HPDE6-E6E7 (cell line): ENCODE measurements at regions not wholly inside any gene's neighbourhood (a gene's known extent, or its start where the extent isn't known, plus 50 kb on each side); places are given as distances from the start of the nearest gene placed in this dataset.

Source experiments
- DNase-seq: peaks from one replicate; pipeline ENCODE4 v3.0.0; 2011; ENCODE audit warnings: missing footprints; ENCODE audit errors: extremely low spot score

DNA sequence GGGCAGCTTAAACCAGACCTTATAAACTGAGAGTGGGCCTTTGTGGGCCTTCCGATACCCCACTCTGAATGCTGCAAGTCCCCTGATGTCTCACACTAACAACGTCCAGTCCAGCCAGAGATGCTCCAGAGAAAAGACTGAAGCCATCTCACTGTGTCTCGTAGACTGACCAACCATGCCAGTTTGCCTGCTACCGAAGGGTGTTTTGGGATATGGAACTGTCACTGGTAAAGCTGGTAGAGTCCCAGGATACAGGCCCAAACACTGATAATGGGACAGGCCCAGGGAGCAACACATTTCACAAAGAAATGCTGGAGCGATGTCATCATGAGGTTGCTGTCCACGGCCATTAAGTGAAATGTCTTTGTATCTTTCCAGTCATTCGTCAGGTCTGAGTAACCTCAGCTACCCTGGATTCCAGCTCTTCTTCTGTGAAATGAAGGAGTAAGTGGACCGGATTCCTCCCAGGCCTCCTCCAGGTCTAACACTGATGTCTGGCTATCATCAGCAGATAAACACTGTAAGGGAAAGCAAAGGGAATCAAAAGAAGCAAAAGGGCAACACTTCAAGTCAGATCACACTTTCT, 81.6 kb downstream of the SLC5A7 start:
- no peak for DNase-seq

DNA sequence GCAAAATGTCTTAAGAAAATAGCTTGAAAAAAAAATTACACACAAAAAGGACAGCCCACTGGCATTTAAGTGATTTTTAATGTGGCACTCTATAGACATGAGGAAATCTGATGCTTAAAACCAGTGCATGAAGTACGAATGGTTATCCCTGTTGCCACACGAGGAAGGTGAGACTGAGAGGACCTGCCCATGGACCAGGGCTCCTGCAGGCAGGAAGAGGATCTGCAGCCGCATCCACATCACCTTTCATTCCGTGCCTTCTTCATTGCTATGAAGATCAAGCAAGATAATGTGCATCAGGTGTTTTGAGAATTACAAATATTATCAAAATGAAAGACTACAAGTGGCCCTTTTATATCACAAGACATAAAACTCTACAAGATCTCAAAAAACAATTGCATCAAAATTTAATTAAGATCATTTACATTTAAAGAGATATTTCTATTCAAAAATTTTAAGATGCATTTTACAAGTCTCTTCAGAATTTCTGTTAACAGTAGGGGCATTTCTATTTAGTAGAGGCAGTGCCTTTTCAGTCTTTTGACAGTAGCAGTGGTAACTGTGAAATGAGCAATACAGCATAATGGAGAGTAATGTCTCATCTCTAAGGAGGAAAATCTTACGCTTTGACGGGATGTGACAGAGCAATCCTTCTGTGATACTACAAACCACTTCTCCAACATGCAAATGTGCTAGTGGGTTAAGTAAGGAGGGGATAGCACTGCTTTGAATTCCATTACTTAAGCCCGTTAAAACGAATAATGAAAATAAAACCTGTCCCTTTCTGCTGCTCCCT, 83.4 kb downstream of the SLC5A7 start:
- DNase-seq: no peak

DNA sequence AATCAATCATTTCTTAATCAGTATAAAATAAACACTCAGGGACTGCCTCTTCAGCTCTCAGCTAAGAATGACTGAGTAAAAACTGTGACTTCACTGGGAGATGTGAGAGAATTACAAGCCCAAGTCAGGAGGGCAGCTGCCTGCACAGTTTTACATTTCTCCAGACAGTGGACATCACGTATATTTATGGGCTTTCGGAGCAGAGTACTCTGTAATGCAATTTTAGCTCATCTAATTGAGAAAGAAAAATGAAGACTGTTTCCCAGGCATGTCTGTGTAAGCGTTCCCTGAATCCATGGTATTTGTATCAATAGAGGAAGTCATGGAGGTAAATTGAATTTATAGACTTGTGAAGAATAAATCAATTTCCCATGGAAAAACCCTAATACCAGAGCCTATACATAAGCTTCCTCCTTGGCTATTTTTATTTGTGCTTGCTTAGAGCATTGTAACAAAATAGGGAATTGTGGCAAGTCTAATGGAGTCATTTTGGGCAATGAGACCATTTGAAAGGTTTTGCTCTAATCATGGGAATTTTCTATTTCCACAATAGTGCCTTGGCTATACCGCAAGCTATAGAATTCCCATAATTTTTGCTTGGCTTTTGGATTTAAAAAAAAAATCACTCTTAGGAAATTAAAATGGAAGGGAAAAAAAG, 87.2 kb downstream of the SLC5A7 start:
- no peak for DNase-seq

DNA sequence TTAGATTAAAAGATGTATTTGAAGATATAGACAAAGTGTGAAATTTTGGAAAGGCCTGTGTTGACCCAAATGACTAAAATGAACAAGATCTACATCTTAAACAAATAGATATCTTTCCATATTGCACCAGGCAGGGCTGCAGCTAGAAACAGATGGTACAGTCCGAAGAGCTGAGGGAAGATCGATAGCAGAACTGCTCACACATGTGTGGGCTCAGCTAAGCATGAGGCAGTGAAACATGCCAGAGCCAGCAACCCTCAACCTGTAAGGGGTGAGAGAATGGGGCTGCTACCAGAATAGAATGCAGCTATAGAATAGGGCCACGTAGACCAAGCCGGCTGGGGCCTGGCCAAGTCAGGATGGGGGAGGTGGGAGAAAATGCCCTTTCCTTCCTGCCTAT, 87.8 kb downstream of the SLC5A7 start:
- no peak for DNase-seq

DNA sequence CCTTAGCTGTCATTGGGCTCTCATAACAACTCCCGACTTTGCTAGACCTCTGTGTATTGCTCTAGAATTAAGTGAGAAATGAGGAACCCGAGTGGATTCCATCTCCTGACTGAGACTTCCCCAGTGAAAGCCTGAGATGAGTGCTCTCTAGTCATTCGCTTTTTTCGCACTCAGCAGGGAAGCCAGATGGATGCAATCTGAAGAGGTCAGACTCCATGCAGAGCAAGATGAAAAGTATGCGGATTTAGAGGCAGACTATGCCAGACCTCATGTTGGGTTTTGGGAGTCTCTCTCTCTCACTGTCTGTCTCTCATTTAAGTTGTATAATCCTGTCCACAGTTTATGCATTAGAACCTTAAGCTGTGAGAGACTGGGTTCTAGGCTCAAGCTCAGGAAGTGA, 88.6 kb downstream of the SLC5A7 start:
- DNase-seq: no peak

DNA sequence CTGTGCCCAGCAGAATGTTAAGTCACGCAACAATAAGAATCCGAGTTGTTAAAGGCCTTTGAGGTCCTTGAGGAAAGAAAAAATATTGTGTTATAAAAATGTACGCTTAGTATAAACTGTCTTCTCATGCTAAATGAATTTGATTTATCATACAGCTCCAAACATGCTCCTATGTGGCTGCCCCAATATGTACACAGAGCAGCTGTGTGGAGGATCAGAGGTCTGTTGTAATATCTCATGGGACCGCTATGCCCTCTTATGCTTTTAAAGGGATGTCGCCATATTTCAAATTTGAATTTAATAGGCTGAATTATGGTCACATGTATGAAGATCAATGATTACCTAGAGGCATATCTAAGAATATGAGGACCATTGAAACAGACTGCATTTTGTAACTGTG, 90.2 kb downstream of the SLC5A7 start:
- DNase-seq: no peak

DNA sequence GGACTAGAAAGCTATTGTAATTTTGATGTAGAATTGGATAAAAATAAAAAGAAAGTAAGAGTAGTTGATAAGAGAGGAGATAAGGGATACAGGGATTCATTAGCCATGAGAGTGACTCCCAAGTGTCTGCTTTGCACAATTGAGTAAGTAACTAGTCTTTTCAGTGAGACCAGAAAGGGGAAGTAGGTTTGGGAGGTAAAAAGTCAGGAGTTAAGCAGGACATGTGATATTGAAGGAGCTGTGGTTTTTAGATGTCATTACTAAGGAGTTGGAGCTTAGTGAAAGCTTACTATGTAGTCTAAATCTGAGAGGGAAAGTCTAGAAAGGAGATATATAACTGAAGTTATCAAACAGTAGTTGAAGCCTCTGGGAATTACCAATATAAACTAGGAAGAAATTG, 93.4 kb downstream of the SLC5A7 start:
- no peak for DNase-seq

DNA sequence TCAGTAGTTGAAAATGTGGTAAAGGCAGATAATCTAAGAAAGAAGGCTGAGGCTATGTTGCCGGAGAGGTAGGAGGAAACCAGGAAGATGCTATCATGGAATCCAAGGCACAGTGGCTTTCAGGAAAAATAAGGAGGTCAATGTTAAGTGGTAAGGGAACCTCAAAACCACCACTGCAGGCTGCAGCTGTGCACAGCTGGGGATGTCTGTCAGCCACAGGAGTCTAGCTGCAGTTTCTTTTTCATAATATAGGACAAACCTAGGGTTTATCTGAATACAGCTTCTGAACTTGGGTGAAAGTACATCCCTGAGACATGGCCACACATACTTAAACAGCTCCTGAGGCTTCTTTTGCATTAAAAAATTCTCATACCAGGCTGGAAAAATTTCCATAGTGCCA, 93.9 kb downstream of the SLC5A7 start:
- no peak for DNase-seq

DNA sequence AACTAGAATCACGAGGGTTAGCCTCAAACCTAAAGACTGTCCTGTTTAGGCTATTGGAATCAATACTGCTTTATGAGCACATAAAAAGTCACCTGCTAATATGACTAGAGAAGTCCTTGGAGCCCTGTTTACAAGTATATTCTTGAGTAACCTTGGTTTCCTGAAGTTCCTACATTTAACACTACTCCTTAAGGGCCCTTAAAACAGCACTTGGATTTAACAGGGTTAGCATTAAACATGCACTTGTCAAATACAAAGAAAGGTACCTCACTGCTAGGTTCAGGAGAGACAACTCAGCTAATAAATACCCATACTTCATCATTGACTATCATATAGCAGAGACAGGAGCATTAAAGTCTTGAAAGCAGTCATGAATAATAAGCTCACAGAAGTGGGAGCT, 96.7 kb downstream of the SLC5A7 start:
- DNase-seq: no peak

DNA sequence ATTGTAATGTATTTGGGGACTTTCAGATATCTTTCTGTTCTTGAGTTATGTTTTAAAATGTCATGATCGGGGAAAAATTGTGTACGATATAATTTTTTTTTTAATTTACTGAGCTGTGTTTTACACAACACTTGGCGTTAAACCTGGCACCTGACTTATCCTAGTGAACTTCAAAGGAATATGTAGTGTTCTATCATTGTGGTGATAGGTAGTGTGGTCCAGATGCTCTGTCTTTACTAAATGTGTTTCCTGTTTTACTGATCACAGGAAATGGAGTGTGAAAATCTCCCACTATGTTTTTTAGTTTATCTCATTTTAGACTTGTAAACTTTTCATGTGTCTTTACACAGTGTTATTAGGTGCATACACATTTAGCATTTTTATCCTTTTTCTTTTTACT, 98.0 kb downstream of the SLC5A7 start:
- no peak for DNase-seq

DNA sequence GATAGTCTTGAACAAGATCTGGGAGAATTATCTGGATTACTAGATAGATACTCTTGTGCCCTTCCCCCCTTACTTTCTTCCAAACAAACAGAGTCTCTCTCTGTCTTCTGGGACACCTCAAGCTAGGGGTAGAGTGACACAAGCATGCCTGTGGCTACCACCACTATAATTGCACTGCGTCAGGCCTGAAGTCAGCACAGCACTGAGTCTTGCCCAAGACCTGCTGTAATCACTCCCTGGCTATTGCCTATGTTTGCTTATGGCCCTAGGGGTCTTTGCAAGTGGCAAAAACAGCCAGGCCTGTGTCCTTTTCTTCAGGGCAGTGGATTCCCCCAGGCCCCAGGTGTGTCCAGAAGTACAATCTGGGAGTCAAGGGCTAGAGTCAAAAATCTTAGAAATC, 106.6 kb downstream of the SLC5A7 start:
- DNase-seq: no peak

DNA sequence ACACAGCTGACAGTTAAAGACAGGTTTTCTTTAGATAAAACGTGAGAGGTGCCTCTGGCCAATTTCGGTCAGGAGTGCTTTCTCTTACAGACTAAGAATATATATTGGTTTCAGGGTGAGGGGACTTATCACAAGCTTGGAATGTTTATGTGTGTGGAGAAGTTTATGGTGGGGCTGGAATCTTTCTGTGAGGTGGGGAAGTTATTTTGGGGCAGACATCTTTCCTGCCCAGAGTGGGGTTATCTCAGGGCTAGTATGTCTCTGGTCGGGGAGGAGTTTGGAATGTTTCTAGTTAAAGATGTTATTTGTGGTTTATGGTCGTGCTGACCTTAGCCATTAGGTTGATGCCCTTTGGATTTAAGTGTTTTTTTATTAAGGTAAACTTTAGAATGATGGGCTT, 115.2 kb downstream of the SLC5A7 start:
- no peak for DNase-seq

DNA sequence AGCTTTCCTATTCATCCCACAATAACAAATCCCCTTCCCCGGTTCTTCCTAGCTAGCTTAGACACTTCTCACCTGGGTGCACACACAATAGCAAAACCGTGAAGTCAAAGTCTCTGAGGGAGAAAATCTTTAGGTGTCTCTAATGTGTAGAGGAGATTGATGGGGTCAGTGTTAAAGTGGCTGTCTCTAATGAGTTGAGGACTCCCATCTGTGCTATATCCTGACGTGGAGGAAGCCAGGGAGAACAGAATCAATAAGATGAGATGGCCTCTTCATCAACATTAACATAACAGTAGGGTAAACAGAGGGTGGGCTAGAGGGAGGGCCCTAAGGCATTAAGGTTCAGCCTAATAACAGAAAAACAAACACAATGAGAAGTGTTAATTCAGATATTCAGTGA, 120.4 kb downstream of the SLC5A7 start:
- DNase-seq: no peak

DNA sequence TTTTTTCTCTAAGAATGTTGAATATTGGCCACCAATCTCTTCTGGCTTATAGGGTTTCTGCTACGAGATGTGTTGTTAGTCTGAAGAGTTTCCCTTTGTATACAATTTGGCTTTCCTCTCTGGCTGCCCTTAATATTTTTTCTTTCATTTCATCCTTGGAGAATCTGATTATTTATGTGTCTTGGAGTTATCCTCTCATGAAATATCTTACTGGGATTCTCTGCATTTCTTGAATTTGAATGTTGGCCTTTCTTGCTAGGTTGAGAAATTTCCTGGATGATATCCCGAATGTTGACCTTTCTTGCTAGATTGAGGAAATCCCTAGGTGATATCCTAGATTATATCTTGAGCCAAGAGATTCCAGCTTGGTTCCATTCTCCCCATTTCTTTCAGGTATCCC, 125.6 kb downstream of the SLC5A7 start:
- no peak for DNase-seq

DNA sequence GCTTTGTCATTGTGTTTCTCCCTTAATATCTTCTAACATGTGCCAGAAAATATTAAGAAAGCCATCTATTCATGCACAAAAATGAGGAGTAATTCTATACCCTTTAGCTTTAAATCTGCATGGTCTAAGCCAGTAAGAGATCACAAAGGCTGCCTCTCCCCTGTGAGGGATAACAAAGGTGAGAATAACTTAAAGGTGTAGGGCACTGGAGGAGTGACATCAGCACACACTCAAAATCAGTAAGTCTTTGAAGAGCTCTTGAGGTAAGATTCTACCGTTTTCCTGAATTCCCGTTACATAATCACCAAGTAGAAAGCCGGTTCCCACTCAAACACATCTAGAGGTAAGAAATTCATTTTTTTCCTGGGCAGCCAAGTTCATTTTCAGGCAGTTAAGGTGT, 123.9 kb upstream of the SULT1C3 start:
- no peak for DNase-seq

DNA sequence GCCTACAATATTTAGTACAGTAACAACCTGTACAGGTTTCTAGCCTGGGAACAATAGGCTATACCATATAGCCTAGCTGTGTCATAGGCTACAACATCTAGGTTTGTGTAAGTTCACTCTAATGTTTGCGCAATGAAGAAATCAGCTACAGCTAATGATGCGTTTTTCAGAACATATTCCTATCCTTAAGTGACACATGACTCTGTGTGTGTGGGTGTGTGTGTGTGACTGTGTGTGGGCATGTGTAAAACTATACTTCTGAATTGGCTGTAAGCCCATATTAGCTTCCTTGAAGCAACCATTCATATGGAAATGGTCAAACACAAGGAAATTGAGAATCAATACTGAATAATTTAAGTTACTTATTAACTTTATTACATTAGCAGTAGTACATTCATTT, 120.8 kb upstream of the SULT1C3 start:
- DNase-seq: no peak

DNA sequence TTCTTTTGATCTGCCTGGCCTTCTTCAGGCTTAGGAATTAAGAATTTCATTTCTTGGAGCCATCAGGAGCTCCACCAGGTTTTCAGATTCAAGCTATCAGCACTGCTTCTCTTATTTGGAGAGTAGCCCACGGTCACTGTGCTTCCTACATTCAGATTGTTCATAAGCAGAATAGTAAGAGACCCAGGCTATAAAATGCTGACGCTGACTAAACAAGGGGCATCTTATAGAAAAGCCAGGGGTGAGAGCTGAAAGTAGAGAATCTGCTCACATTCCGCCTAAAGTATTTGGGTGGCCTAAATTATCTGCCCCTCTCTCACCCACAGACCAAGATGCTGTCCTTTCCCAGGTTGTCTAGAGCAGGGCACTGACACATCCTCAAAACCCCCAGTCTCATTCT, 120.3 kb upstream of the SULT1C3 start:
- no peak for DNase-seq

DNA sequence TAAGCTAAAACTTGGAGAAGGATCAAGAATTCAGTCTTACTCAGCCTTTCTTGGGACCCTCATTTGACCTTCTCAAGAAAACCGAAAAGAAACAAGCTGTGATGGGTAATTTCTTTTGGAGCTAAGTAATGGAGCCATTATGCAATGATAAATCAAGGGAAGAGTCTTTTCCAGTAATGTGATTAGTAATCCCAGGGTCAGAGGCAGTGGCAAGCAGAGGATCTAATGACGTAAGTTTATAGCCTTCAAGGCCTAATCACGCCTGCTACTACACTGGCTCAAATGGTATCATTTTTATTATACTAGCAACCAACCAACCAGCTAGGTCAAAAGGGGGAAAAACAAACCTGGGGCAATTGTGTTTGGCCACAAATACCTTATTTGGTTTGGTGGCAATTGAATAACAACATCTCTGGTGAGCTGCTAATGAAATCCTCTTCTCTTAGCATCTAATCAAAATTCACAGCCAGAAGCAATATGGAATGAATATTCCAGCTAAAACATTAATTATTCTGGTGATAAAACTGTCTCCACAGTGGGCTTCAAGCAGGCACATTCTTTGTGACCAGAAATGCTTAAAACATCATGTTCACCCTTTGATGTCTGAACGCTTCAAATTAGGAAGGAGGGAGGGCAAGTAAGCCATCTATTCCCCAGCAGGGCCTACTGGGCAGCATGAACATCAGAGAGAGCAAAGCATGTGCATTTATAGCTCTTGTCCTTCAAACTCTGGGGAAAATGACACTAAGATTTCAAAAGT, 114.9 kb upstream of the SULT1C3 start:
- DNase-seq: no peak

DNA sequence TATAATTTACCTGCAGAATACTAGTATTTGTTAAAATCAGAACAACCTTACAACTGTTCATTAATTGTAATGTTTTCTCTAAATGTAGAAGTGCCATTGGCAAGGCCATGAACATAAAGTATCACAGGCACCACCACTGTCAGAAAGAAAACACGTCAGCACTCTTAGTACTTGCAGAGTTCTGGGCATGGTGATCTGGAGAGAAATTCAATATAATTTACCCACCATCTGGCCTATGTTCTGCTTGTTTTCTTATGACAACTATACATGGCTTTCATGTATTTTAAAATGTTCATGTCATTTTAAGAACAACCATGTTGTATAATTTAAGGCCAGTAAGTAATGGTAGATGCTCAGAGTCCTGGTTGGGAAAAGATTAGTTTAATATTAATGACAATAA, 114.2 kb upstream of the SULT1C3 start:
- no peak for DNase-seq

DNA sequence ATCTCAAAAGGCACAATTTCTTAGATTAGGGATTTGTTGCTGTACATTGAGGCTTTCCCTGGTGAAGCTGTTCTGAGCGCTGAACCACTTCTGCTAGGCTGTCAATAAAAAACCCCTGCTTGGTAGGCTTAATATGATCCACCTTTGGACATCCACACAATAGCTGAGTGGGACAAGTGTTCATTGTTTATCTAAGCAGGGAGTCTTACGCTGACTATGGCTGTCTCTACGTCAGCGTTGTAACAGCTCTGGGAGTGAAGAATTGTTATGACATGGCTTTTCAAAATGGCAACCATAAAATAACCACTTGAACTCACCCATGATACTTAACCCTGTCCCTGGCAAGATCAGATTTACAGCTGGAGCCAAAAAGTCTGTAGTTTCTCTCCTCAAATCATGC, 111.5 kb upstream of the SULT1C3 start:
- DNase-seq: no peak

DNA sequence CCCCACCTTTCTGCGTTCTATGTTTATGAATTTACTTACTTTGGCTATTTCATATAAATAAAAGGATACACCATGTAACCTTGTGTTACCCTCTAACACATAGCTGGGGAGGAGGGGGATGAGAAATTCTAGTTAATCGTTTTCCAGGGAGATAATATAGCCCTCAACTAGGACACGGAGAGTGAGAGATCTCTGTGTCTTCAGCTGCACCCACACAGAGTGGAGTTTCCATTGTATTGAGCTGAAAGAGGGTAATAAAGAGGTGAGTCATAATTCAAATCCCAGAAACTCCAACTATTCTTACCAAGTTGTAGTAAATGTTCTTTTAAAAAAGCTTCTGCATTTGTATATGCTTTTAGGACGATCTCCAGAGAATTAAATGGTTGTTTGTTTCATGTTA, 110.1 kb upstream of the SULT1C3 start:
- no peak for DNase-seq

DNA sequence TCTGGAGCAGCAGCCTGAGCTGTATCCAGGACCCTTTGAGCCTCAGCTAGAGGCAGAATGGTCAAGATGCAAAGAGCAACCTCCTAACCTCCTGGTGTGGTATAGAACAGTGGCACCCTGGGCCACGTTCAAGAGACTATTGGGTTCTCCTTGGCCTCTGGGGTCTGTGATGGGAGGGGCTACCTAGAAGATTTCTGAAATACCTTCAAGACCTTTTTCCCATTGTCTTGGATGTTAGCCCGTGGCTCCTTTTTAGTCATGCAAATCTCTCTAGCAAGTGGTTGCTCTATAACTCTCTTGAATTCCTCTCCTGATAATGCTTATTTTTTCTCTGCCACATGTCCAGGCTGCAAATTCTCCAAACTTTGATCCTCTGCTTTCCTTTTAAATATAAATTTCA, 106.3 kb upstream of the SULT1C3 start:
- DNase-seq: no peak

DNA sequence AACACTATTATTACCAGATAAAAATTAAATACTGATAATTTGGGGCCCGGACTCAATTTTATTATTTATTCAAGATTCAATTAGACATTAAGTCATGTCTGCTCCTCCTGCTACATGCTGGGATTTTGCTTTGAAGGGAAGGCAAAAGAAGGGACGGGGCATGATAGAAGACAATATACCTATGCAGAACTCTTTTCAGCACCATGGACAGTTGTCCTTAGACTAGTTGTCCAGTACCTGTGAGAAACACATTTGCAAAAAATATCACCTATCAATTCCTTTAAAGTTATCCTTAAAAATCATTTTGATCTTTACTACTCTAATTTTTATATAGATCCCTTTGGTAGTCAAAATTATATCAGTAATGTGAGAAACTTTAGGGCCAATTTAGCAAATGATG, 100.2 kb upstream of the SULT1C3 start:
- no peak for DNase-seq
